MM.1S (cell line): ENCODE measurements at regions not wholly inside any gene's neighbourhood (a gene's known extent, or its start where the extent isn't known, plus 50 kb on each side); places are given as distances from the start of the nearest gene placed in this dataset.

Experiments
- EZH2 ChIP-seq: fragments of 300-600 bp; sonication (generic); optimal IDR thresholded peaks from 2 replicates; pipeline ENCODE3; 2017; ENCODE audit warnings: low read depth, mild to moderate bottlenecking, antibody characterized with exemption, low read length, mixed read lengths
- EZH2phosphoT487 ChIP-seq: fragments of 300-600 bp; sonication (generic); IDR thresholded peaks from 2 replicates; pipeline ENCODE4 v1.6.1; 2018; ENCODE audit warnings: antibody characterized with exemption, low read length
- TF ChIP-seq, protein P1 (sequence below): fragments of 300-600 bp; sonication (generic); IDR thresholded peaks from 2 replicates; pipeline ENCODE4 v1.5.1; 2016; ENCODE audit warnings: antibody characterized with exemption, low read length, mixed read lengths

DNA sequence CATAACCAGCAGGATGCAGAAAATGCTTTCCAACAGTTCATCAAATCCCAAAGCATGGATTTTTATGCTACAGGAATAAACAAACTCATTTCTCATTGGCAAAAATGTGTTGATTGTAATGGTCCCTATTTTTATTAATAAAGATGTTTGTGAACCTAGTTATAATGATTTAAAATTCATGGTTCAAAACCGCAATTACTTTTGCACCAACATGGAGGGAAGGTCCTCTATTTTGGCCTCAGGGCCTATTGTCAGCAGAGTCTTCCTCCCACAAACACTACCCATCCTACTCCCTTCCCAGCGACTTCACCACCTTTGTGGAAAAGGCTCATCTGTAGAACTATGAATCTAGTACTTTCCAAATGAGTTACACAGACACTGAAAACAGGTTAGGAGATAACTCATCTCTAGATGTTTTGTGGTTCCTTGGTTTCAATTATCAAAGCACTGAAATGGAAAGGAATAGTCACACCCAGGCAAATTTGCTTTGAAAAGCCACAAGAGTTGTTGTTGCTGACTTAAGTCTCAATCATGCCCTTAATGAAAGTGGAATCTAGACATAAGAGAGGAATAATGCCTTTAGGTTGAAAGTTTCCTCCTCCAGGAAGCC lies 59.4 kb upstream of the FRMD4A start:
- TF ChIP-seq, protein P1, sequence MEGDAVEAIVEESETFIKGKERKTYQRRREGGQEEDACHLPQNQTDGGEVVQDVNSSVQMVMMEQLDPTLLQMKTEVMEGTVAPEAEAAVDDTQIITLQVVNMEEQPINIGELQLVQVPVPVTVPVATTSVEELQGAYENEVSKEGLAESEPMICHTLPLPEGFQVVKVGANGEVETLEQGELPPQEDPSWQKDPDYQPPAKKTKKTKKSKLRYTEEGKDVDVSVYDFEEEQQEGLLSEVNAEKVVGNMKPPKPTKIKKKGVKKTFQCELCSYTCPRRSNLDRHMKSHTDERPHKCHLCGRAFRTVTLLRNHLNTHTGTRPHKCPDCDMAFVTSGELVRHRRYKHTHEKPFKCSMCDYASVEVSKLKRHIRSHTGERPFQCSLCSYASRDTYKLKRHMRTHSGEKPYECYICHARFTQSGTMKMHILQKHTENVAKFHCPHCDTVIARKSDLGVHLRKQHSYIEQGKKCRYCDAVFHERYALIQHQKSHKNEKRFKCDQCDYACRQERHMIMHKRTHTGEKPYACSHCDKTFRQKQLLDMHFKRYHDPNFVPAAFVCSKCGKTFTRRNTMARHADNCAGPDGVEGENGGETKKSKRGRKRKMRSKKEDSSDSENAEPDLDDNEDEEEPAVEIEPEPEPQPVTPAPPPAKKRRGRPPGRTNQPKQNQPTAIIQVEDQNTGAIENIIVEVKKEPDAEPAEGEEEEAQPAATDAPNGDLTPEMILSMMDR = no peak
- TF ChIP-seq EZH2phosphoT487 = no peak
- no peak for TF ChIP-seq EZH2
